WTC11 (cell line): ENCODE measurements at regions not wholly inside any gene's neighbourhood (a gene's known extent, or its start where the extent isn't known, plus 50 kb on each side); places are given as distances from the start of the nearest gene placed in this dataset.

Experiments used
- ATAC-seq: fragments of 200-7000 bp; cut with Tn5 transposase; 2 replicates; pipeline ENCODE4 v1.10.0; 2021; ENCODE audit warnings: mild to moderate bottlenecking, moderate library complexity
- CTCF ChIA-PET: fragments of 300-600 bp; sonication (Branson Sonifier 250); formaldehyde crosslinking; loops from one replicate; lab custom pipeline; 2021; ENCODE audit warnings: antibody characterized with exemption; lab: Charles Lee
- POLR2A ChIA-PET: fragments of 350-600 bp; sonication (Branson Sonifier 250); formaldehyde crosslinking; loops from one replicate; lab custom pipeline; 2021; ENCODE audit warnings: antibody characterized with exemption; lab: Charles Lee
- DNase-seq: peaks from one replicate; pipeline ENCODE4 v3.0.0; 2021; ENCODE audit warnings: low spot score
- H3K27ac Mint-ChIP-seq: 2 replicates; pipeline ENCODE4 v1.8.0; 2021; ENCODE audit warnings: mixed read lengths
- H3K27me3 Mint-ChIP-seq: 2 replicates; pipeline ENCODE4 v1.8.0; 2021; ENCODE audit warnings: low read depth, mild to moderate bottlenecking, moderate library complexity, mixed read lengths
- H3K36me3 Mint-ChIP-seq: 2 replicates; pipeline ENCODE4 v1.8.0; 2021; ENCODE audit warnings: mixed read lengths
- H3K4me1 Mint-ChIP-seq: 2 replicates; pipeline ENCODE4 v1.8.0; 2022; ENCODE audit warnings: mixed read lengths
- H3K4me3 Mint-ChIP-seq: 2 replicates; pipeline ENCODE4 v1.8.0; 2021; ENCODE audit warnings: mild to moderate bottlenecking, moderate library complexity, mixed read lengths
- H3K9me3 Mint-ChIP-seq: 2 replicates; pipeline ENCODE4 v1.8.0; 2021; ENCODE audit warnings: mixed read lengths
- ATF3 ChIP-seq: sonication (generic); formaldehyde crosslinking; conservative IDR thresholded peaks from 2 replicates; pipeline ENCODE4 v1.8.1; 2022; ENCODE audit warnings: mild to moderate bottlenecking, missing genetic modification reagents
- CDX4 ChIP-seq: fragments of 250-450 bp; sonication (Bioruptor Pico); IDR thresholded peaks from 2 replicates; pipeline ENCODE4 v1.9.0; 2021; ENCODE audit warnings: moderate library complexity, mild to moderate bottlenecking, inconsistent platforms, borderline replicate concordance
- CREB1 ChIP-seq: sonication (generic); formaldehyde crosslinking; IDR thresholded peaks from 2 replicates; pipeline ENCODE4 v1.8.0; 2023; ENCODE audit warnings: mild to moderate bottlenecking, missing genetic modification reagents
- ESRRA ChIP-seq: sonication (generic); formaldehyde crosslinking; IDR thresholded peaks from 2 replicates; pipeline ENCODE4 v1.8.1; 2022; ENCODE audit warnings: mild to moderate bottlenecking, missing genetic modification reagents, borderline replicate concordance
- ETV6 ChIP-seq: sonication (generic); formaldehyde crosslinking; IDR thresholded peaks from 2 replicates; pipeline ENCODE4 v1.8.1; 2022; ENCODE audit warnings: mild to moderate bottlenecking, missing genetic modification reagents
- FOXJ3 ChIP-seq: sonication (generic); formaldehyde crosslinking; IDR thresholded peaks from 2 replicates; pipeline ENCODE4 v1.9.0; 2021; ENCODE audit warnings: missing genetic modification reagents, mild to moderate bottlenecking, borderline replicate concordance
- HMGA2 ChIP-seq: fragments of 250-450 bp; sonication (Bioruptor Pico); IDR thresholded peaks from 2 replicates; pipeline ENCODE4 v1.4.0; 2021; ENCODE audit warnings: mild to moderate bottlenecking, moderate library complexity
- HMGXB4 ChIP-seq: sonication (generic); formaldehyde crosslinking; IDR thresholded peaks from 2 replicates; pipeline ENCODE4 v1.8.1; 2023; ENCODE audit warnings: mild to moderate bottlenecking, moderate library complexity, missing genetic modification reagents
- IRF1 ChIP-seq: sonication (generic); formaldehyde crosslinking; IDR thresholded peaks from 2 replicates; pipeline ENCODE4 v1.8.0; 2023; ENCODE audit warnings: missing genetic modification reagents
- JUN ChIP-seq: sonication (generic); formaldehyde crosslinking; IDR thresholded peaks from 2 replicates; pipeline ENCODE4 v1.8.0; 2023; ENCODE audit warnings: mild to moderate bottlenecking, missing genetic modification reagents
- NR1H2 ChIP-seq: sonication (generic); formaldehyde crosslinking; IDR thresholded peaks from 2 replicates; pipeline ENCODE4 v1.9.0; 2021; ENCODE audit warnings: mild to moderate bottlenecking, moderate library complexity, missing genetic modification reagents
- SP1 ChIP-seq: sonication (generic); formaldehyde crosslinking; conservative IDR thresholded peaks from 2 replicates; pipeline ENCODE4 v1.8.1; 2022; ENCODE audit warnings: missing genetic modification reagents
- TEAD1 ChIP-seq: sonication (generic); formaldehyde crosslinking; IDR thresholded peaks from 2 replicates; pipeline ENCODE4 v1.8.0; 2022; ENCODE audit warnings: mild to moderate bottlenecking, missing genetic modification reagents
- TP53 ChIP-seq: sonication (generic); formaldehyde crosslinking; IDR thresholded peaks from 2 replicates; pipeline ENCODE4 v1.8.1; 2023; ENCODE audit warnings: mild to moderate bottlenecking, missing genetic modification reagents
- ZBTB21 ChIP-seq: sonication (generic); formaldehyde crosslinking; IDR thresholded peaks from 2 replicates; pipeline ENCODE4 v1.8.1; 2023; ENCODE audit warnings: mild to moderate bottlenecking, missing genetic modification reagents, borderline replicate concordance
- ZMAT4 ChIP-seq: fragments of 250-450 bp; sonication (Bioruptor Pico); IDR thresholded peaks from 2 replicates; pipeline ENCODE4 v1.9.0; 2021; ENCODE audit warnings: mild to moderate bottlenecking
- ZNF263 ChIP-seq: sonication (generic); formaldehyde crosslinking; IDR thresholded peaks from 2 replicates; pipeline ENCODE4 v1.8.1; 2022; ENCODE audit warnings: low read depth, mild to moderate bottlenecking, moderate library complexity, missing genetic modification reagents
- ZNF396 ChIP-seq: fragments of 250-450 bp; sonication (Bioruptor Pico); IDR thresholded peaks from 2 replicates; pipeline ENCODE4 v1.8.0; 2021; ENCODE audit warnings: mild to moderate bottlenecking, moderate library complexity, borderline replicate concordance
- ZNF512 ChIP-seq: sonication (generic); formaldehyde crosslinking; IDR thresholded peaks from 2 replicates; pipeline ENCODE4 v1.8.1; 2022; ENCODE audit warnings: missing genetic modification reagents, borderline replicate concordance
- TF ChIP-seq, protein P1 (sequence below): sonication (generic); formaldehyde crosslinking; IDR thresholded peaks from 2 replicates; pipeline ENCODE4 v1.8.0; 2022; ENCODE audit warnings: mild to moderate bottlenecking, missing genetic modification reagents
- TF ChIP-seq, protein P2 (sequence below): sonication (generic); formaldehyde crosslinking; IDR thresholded peaks from 2 replicates; pipeline ENCODE4 v1.8.1; 2023; ENCODE audit warnings: mild to moderate bottlenecking, missing genetic modification reagents
- TF ChIP-seq, protein P3 (sequence below): fragments of 250-450 bp; sonication (Bioruptor Pico); conservative IDR thresholded peaks from 2 replicates; pipeline ENCODE4 v1.9.0; 2021; ENCODE audit warnings: mild to moderate bottlenecking
- TF ChIP-seq, protein P4 (sequence below): sonication (generic); formaldehyde crosslinking; IDR thresholded peaks from 2 replicates; pipeline ENCODE4 v1.8.0; 2022; ENCODE audit warnings: mild to moderate bottlenecking, missing genetic modification reagents
- TF ChIP-seq, protein P5 (sequence below): sonication (generic); formaldehyde crosslinking; IDR thresholded peaks from 2 replicates; pipeline ENCODE4 v1.8.1; 2023; ENCODE audit warnings: mild to moderate bottlenecking, missing genetic modification reagents, moderate library complexity

GRCh38 chr10:128573281-128573845 lies 447.1 kb upstream of the MKI67 start (continued):
- no peak for TF ChIP-seq ZNF263
- TF ChIP-seq SP1 (CRISPR knock-in tag): no peak
- no peak for TF ChIP-seq NR1H2 (CRISPR knock-in tag)
- TF ChIP-seq, protein P1, sequence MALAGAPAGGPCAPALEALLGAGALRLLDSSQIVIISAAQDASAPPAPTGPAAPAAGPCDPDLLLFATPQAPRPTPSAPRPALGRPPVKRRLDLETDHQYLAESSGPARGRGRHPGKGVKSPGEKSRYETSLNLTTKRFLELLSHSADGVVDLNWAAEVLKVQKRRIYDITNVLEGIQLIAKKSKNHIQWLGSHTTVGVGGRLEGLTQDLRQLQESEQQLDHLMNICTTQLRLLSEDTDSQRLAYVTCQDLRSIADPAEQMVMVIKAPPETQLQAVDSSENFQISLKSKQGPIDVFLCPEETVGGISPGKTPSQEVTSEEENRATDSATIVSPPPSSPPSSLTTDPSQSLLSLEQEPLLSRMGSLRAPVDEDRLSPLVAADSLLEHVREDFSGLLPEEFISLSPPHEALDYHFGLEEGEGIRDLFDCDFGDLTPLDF (CRISPR knock-in tag): no peak
- no peak for TF ChIP-seq ATF3
- no peak for TF ChIP-seq HMGA2 (CRISPR knock-in tag)
- TF ChIP-seq CREB1 (CRISPR knock-in tag): no peak
- TF ChIP-seq, protein P2, sequence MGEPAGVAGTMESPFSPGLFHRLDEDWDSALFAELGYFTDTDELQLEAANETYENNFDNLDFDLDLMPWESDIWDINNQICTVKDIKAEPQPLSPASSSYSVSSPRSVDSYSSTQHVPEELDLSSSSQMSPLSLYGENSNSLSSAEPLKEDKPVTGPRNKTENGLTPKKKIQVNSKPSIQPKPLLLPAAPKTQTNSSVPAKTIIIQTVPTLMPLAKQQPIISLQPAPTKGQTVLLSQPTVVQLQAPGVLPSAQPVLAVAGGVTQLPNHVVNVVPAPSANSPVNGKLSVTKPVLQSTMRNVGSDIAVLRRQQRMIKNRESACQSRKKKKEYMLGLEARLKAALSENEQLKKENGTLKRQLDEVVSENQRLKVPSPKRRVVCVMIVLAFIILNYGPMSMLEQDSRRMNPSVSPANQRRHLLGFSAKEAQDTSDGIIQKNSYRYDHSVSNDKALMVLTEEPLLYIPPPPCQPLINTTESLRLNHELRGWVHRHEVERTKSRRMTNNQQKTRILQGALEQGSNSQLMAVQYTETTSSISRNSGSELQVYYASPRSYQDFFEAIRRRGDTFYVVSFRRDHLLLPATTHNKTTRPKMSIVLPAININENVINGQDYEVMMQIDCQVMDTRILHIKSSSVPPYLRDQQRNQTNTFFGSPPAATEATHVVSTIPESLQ (CRISPR knock-in tag): no peak
- TF ChIP-seq, protein P3, sequence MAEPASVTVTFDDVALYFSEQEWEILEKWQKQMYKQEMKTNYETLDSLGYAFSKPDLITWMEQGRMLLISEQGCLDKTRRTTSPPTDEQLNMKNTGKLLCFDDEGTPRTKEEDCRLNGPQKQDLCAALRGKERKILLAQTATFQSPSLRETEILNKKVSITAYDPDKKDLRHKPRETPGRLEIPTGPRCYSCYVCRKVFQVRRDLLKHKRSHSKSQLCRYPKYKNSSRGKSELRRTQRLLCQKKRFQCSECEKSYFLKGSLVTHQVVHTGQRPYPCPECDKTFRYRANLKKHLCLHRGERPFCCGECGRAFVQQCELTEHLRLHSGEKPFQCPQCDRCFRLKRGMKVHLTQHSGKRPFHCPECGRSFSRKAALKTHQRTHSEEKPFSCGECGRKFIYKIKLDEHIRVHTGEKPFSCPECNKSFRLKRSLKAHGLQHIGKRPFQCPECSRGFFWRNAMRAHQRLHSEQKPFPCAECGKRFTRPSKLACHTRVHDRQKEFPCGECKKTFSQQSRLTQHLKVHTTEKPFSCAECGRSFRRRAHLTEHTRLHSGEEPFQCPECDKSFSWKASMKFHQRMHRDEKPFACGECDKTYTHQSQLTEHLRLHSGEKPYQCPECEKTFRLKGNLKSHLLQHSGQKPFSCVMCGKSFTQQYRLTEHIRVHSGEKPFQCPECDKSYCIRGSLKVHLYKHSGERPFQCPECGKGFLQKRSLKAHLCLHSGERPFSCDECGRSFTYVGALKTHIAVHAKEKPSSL (CRISPR knock-in tag): no peak
- no peak for TF ChIP-seq HMGXB4
- no peak for TF ChIP-seq IRF1
- TF ChIP-seq TP53: no peak
- no peak for TF ChIP-seq CDX4 (CRISPR knock-in tag)

GRCh38 chr10:128573986-128574385 lies 447.8 kb upstream of the MKI67 start:
- Mint-ChIP-seq H3K27ac (no peak overlapping the region), H3K4me1 (peaks cover 65% of the 10 kb centered on the region), H3K4me3 (no peak overlapping the region), H3K9me3 (peaks cover 6% of the 10 kb centered on the region; the same call in 1 of the 2 replicates), H3K27me3 (peaks cover 27% of the 10 kb centered on the region), H3K36me3 (peaks cover 12% of the 10 kb centered on the region)
- DNase-seq (no peak), ATAC-seq (no peak)
- ChIA-PET POLR2A (no interaction called here), CTCF (no interaction called here)
- TF ChIP-seq, protein P4, sequence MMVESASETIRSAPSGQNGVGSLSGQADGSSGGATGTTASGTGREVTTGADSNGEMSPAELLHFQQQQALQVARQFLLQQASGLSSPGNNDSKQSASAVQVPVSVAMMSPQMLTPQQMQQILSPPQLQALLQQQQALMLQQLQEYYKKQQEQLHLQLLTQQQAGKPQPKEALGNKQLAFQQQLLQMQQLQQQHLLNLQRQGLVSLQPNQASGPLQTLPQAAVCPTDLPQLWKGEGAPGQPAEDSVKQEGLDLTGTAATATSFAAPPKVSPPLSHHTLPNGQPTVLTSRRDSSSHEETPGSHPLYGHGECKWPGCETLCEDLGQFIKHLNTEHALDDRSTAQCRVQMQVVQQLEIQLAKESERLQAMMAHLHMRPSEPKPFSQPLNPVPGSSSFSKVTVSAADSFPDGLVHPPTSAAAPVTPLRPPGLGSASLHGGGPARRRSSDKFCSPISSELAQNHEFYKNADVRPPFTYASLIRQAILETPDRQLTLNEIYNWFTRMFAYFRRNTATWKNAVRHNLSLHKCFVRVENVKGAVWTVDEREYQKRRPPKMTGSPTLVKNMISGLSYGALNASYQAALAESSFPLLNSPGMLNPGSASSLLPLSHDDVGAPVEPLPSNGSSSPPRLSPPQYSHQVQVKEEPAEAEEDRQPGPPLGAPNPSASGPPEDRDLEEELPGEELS: no peak
- TF ChIP-seq ZBTB21 (CRISPR knock-in tag): no peak
- TF ChIP-seq, protein P5, sequence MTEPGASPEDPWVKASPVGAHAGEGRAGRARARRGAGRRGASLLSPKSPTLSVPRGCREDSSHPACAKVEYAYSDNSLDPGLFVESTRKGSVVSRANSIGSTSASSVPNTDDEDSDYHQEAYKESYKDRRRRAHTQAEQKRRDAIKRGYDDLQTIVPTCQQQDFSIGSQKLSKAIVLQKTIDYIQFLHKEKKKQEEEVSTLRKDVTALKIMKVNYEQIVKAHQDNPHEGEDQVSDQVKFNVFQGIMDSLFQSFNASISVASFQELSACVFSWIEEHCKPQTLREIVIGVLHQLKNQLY (CRISPR knock-in tag): no peak
- TF ChIP-seq FOXJ3 (CRISPR knock-in tag): no peak
- no peak for TF ChIP-seq ETV6 (CRISPR knock-in tag)
- TF ChIP-seq JUN: no peak
- no peak for TF ChIP-seq ZNF396 (CRISPR knock-in tag)
- TF ChIP-seq ZNF512: no peak
- no peak for TF ChIP-seq ZMAT4 (CRISPR knock-in tag)
- no peak for TF ChIP-seq TEAD1 (CRISPR knock-in tag)
- no peak for TF ChIP-seq ESRRA (CRISPR knock-in tag)
